ENCODE measurements at regions not wholly inside any gene's neighbourhood (a gene's known extent, or its start where the extent isn't known, plus 50 kb on each side); places are given as distances from the start of the nearest gene placed in this dataset.

- RAD21 ChIA-PET (ENCODE audit: low non-redundant PET in 1 of 2, low total read pairs in 2 of 2, uncharacterized antibody in 2 of 2, unreplicated experiment in 2 of 2) = no interaction called here
- no peak overlapping the region for H3K4me2 ChIP-seq (ENCODE audit: low read length)
- DNase-seq (ENCODE audit: low read depth, low spot score) (no peak), ATAC-seq (no peak)
- no peaks in the 10 kb centered on the region for H3K4me1 ChIP-seq (ENCODE audit: control insufficient read depth in 1 of 2, insufficient read depth in 2 of 2, low read length in 2 of 2)
- H3K79me2 ChIP-seq (ENCODE audit: insufficient read depth, low read length) = no peaks in the 10 kb centered on the region
- BruUV-seq (replicated peaks) = no TSS peak
- POLR2A ChIA-PET = no interaction called here
- TF ChIP-seq MAX (IDR thresholded peaks at IDR 0.05) = no peak
- TF ChIP-seq SRF (IDR thresholded peaks at IDR 0.05; ENCODE audit: low read depth) = no peak
- TF ChIP-seq CBX3 (IDR thresholded peaks at IDR 0.05; ENCODE audit: low read depth) = no peak
- no peak for TF ChIP-seq ZFX (IDR thresholded peaks at IDR 0.05)
- no peak for TF ChIP-seq EGR1 (IDR thresholded peaks at IDR 0.05; ENCODE audit: low read depth)
- TF ChIP-seq ELF1 (IDR thresholded peaks at IDR 0.05; ENCODE audit: borderline replicate concordance, low read depth) = no peak
- TF ChIP-seq POLR2AphosphoS5 (IDR thresholded peaks at IDR 0.05; ENCODE audit: low read depth, low read length) = no peak
- TF ChIP-seq CTCF (IDR thresholded peaks at IDR 0.05 in 2 of 3, conservative IDR thresholded peaks at IDR 0.05 in 1 of 3; ENCODE audit: borderline replicate concordance in 1 of 3, insufficient read depth in 1 of 3, low read depth in 2 of 3, low read length in 2 of 3) = no peak
- CTCF ChIA-PET = no interaction called here
- intact Hi-C loops (cut with micrococcal nuclease) = no loop called here
- no peak overlapping the region for H3K4me3 ChIP-seq (replicated peaks in 1 of 2; ENCODE audit: low read depth in 1 of 2, low read length in 2 of 2)
- no peaks in the 10 kb centered on the region for H3K9me3 ChIP-seq (ENCODE audit: control insufficient read depth in 1 of 2, insufficient read depth in 1 of 2, low read depth in 1 of 2, low read length in 2 of 2)
- H3K27me3 ChIP-seq (ENCODE audit: insufficient read depth, low read length) = no peaks in the 10 kb centered on the region
- no peaks in the 10 kb centered on the region for H4K20me1 ChIP-seq (ENCODE audit: insufficient read depth)
- no peak overlapping the region for H3K9ac ChIP-seq (ENCODE audit: low read length)
- H2AFZ ChIP-seq (ENCODE audit: low read depth, low read length, poor library complexity, severe bottlenecking) = no peak overlapping the region
- H3K9me2 ChIP-seq (ENCODE audit: insufficient read depth) = no peaks in the 10 kb centered on the region
- H3K27ac ChIP-seq (ENCODE audit: low read depth, low read length) = no peak overlapping the region
- no peaks in the 10 kb centered on the region for H3K36me3 ChIP-seq (ENCODE audit: control insufficient read depth in 1 of 2, insufficient read depth in 2 of 2, low read length in 2 of 2)
Observed at GRCh38 chr1:193412748-193413147, 226.3 kb upstream of the B3GALT2 start.

GRCh38 chr1:193411714-193412113, 225.3 kb upstream of the B3GALT2 start:
- ChIA-PET RAD21 (ENCODE audit: low non-redundant PET in 1 of 2, low total read pairs in 2 of 2, uncharacterized antibody in 2 of 2, unreplicated experiment in 2 of 2) (no interaction called here), POLR2A (no interaction called here), CTCF (no interaction called here)
- no peaks in the 10 kb centered on the region for H4K20me1 ChIP-seq (ENCODE audit: insufficient read depth)
- intact Hi-C loops (cut with micrococcal nuclease) = no loop called here
- no peaks in the 10 kb centered on the region for H3K79me2 ChIP-seq (ENCODE audit: insufficient read depth, low read length)
- no peaks in the 10 kb centered on the region for H3K9me2 ChIP-seq (ENCODE audit: insufficient read depth)
- DNase-seq (ENCODE audit: low read depth, low spot score) (no peak), ATAC-seq (no peak)
- H3K36me3 ChIP-seq (ENCODE audit: control insufficient read depth in 1 of 2, insufficient read depth in 2 of 2, low read length in 2 of 2) = no peaks in the 10 kb centered on the region
- no peaks in the 10 kb centered on the region for H3K9me3 ChIP-seq (ENCODE audit: control insufficient read depth in 1 of 2, insufficient read depth in 1 of 2, low read depth in 1 of 2, low read length in 2 of 2)
- no peak overlapping the region for H3K4me2 ChIP-seq (ENCODE audit: low read length)
- no peaks in the 10 kb centered on the region for H3K4me1 ChIP-seq (ENCODE audit: control insufficient read depth in 1 of 2, insufficient read depth in 2 of 2, low read length in 2 of 2)
- H2AFZ ChIP-seq (ENCODE audit: low read depth, low read length, poor library complexity, severe bottlenecking) = no peak overlapping the region
- H3K27me3 ChIP-seq (ENCODE audit: insufficient read depth, low read length) = no peaks in the 10 kb centered on the region
- no peak overlapping the region for H3K9ac ChIP-seq (ENCODE audit: low read length)
- H3K27ac ChIP-seq (ENCODE audit: low read depth, low read length) = no peak overlapping the region
- no TSS peak for BruUV-seq (replicated peaks)
- H3K4me3 ChIP-seq (replicated peaks in 1 of 2; ENCODE audit: low read depth in 1 of 2, low read length in 2 of 2) = no peak overlapping the region
- TF ChIP-seq CBX3 (IDR thresholded peaks at IDR 0.05; ENCODE audit: low read depth) (no peak), SIN3A (IDR thresholded peaks at IDR 0.05; ENCODE audit: low read depth) (no peak), POLR2A (IDR thresholded peaks at IDR 0.05; ENCODE audit: borderline replicate concordance, extremely low read depth, insufficient read depth, insufficient read length) (no peak), JUND (IDR thresholded peaks at IDR 0.05) (no peak), MAX (IDR thresholded peaks at IDR 0.05) (no peak), CTCF (IDR thresholded peaks at IDR 0.05 in 2 of 3, conservative IDR thresholded peaks at IDR 0.05 in 1 of 3; ENCODE audit: borderline replicate concordance in 1 of 3, insufficient read depth in 1 of 3, low read depth in 2 of 3, low read length in 2 of 3) (no peak), EZH2phosphoT487 (IDR thresholded peaks at IDR 0.05; ENCODE audit: borderline replicate concordance) (no peak), EZH2 (IDR thresholded peaks at IDR 0.05) (no peak), EGR1 (IDR thresholded peaks at IDR 0.05; ENCODE audit: low read depth) (no peak), ELF1 (IDR thresholded peaks at IDR 0.05; ENCODE audit: borderline replicate concordance, low read depth) (no peak), RAD21 (IDR thresholded peaks at IDR 0.05; ENCODE audit: low read depth) (no peak)

All from HCT116 (cell line).